Neuron (in vitro differentiated cells): ENCODE measurements at regions not wholly inside any gene's neighbourhood (a gene's known extent, or its start where the extent isn't known, plus 50 kb on each side); places are given as distances from the start of the nearest gene placed in this dataset.

ENCODE experiments used
- H2AFZ ChIP-seq: one replicate; pipeline ENCODE4 v1.6.1; 2013; ENCODE audit warnings: low read depth, mild to moderate bottlenecking, inconsistent platforms, low read length, moderate library complexity
- H3K27me3 ChIP-seq: one replicate; pipeline ENCODE4 v1.6.1; 2013; ENCODE audit warnings: low read length; ENCODE audit not compliant: insufficient read depth
- H3K36me3 ChIP-seq: one replicate; pipeline ENCODE4 v1.6.1; 2013; ENCODE audit warnings: low read length; ENCODE audit not compliant: insufficient read depth
- H3K4me1 ChIP-seq: one replicate; pipeline ENCODE4 v1.6.1; 2013; ENCODE audit warnings: low read length; ENCODE audit not compliant: insufficient read depth
- H3K4me3 ChIP-seq: 2 replicates; pipeline ENCODE4 v1.5.1; 2013; ENCODE audit warnings: mild to moderate bottlenecking, low read length, moderate library complexity
- H3K9me3 ChIP-seq: one replicate; pipeline ENCODE4 v1.6.1; 2013; ENCODE audit warnings: low read length

DNA sequence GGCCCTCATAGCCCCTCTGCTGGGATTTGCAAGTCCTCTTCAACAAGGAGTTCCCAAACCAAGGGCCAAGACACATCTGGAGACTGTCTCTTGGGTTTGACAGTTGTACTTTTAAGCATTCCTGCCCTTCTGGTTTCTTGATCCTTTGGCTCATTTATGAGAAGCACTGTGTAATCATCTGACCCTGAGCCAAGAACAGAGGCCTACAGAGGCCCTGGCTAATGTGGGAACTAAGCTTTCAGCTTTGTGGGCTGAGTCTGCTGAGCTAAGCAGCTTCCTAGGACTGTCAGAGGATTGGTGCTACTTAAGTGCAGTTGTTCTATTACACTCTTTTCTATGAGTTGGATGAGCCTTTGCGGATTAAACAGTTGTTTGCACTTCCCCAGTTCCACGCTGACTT is 178.3 kb downstream of the KBTBD8 start:
- Histone ChIP-seq H2AFZ (no peak overlapping the region), H3K4me3 (no peak overlapping the region), H3K36me3 (no peaks in the 10 kb centered on the region), H3K4me1 (no peaks in the 10 kb centered on the region), H3K9me3 (peaks cover 9% of the 10 kb centered on the region), H3K27me3 (no peaks in the 10 kb centered on the region)

GRCh38 chr3:67192466-67192865 is 194.4 kb downstream of the KBTBD8 start:
- H3K4me1 ChIP-seq = no peaks in the 10 kb centered on the region
- no peaks in the 10 kb centered on the region for H3K27me3 ChIP-seq
- H2AFZ ChIP-seq = no peak overlapping the region
- H3K9me3 ChIP-seq = no peaks in the 10 kb centered on the region
- H3K36me3 ChIP-seq = no peaks in the 10 kb centered on the region
- H3K4me3 ChIP-seq = no peak overlapping the region

- Histone ChIP-seq H2AFZ (no peak overlapping the region), H3K9me3 (no peaks in the 10 kb centered on the region), H3K4me1 (no peaks in the 10 kb centered on the region), H3K4me3 (no peak overlapping the region), H3K36me3 (no peaks in the 10 kb centered on the region), H3K27me3 (no peaks in the 10 kb centered on the region)
These were observed 198.6 kb downstream of the KBTBD8 start for GRCh38 chr3:67196677-67197076.

DNA sequence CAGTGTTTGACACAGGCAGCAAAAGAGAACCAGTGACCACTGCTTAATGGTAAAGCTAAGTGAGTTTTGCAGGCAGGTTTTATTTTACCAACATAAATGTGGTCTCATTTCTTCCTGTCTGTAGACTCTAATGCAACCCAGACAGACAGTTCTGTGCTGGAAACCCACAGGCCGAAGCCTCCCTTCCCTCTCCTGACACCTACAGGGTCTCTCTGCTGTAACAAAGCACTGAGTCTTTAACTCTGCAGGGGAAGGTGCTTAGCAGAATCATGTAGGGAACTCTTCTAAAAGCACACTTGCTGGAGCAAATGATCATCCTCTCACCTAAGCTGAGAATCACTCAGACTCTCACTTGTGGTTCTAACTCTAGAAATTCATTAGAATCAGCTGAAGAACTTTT is 200.3 kb downstream of the KBTBD8 start:
- Histone ChIP-seq H3K4me3 (no peak overlapping the region), H3K4me1 (no peaks in the 10 kb centered on the region), H3K27me3 (no peaks in the 10 kb centered on the region), H3K36me3 (no peaks in the 10 kb centered on the region), H3K9me3 (no peaks in the 10 kb centered on the region), H2AFZ (no peak overlapping the region)

- Histone ChIP-seq H3K36me3 (no peaks in the 10 kb centered on the region), H2AFZ (no peak overlapping the region), H3K27me3 (no peaks in the 10 kb centered on the region), H3K4me3 (no peak overlapping the region), H3K4me1 (no peaks in the 10 kb centered on the region), H3K9me3 (no peaks in the 10 kb centered on the region)
These were observed 202.5 kb downstream of the KBTBD8 start for GRCh38 chr3:67200618-67201017.

- no peaks in the 10 kb centered on the region for H3K27me3 ChIP-seq
- no peaks in the 10 kb centered on the region for H3K36me3 ChIP-seq
- H3K9me3 ChIP-seq = no peaks in the 10 kb centered on the region
- no peak overlapping the region for H3K4me3 ChIP-seq
- no peaks in the 10 kb centered on the region for H3K4me1 ChIP-seq
- peak overlapping the region; percentile 36 for H2AFZ ChIP-seq
These were observed 202.9 kb downstream of the KBTBD8 start for GRCh38 chr3:67201026-67201425.

DNA sequence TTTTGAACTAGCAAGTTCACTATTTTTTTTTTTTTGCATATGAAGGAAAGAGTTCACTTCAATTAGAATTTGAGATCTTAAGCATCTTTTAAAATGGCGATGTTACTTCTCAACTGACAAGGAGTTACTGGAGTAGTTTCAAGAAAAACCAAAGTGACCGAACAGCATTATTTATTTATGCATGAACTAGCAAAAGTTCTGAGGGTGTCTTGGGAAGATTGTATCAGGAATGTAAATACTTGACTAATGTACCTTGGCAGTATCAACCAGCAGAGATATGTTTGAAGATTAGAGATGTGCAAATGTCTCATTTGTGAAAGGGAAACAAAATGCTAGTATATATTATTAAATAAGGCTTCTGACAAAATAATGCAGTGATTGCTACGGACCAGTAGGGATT is 203.9 kb downstream of the KBTBD8 start:
- Histone ChIP-seq H3K9me3 (no peaks in the 10 kb centered on the region), H3K36me3 (no peaks in the 10 kb centered on the region), H2AFZ (no peak overlapping the region), H3K4me1 (no peaks in the 10 kb centered on the region), H3K27me3 (no peaks in the 10 kb centered on the region), H3K4me3 (no peak overlapping the region)

DNA sequence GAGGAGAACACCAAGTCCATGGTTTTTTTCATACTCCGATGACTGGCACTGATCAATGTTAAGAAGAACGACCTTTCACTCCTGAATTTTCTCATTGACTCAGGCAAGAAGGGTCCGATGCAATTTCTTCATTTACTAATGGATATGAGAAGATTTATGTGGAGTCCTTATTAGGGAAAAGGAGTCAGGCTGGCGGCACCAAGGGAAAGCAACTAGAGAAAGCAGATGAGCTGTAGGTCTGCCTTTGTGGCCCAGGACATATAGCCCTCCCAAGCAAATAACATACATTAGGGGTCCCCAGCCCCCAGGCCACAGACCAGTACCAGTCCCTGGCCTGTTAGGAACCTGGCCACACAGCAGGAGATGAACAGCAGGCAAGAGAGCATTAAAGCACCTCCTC is 206.8 kb downstream of the KBTBD8 start:
- no peak overlapping the region for H3K4me3 ChIP-seq
- H3K4me1 ChIP-seq = no peaks in the 10 kb centered on the region
- no peaks in the 10 kb centered on the region for H3K36me3 ChIP-seq
- H3K9me3 ChIP-seq = no peaks in the 10 kb centered on the region
- H2AFZ ChIP-seq = no peak overlapping the region
- H3K27me3 ChIP-seq = no peaks in the 10 kb centered on the region

- Histone ChIP-seq H3K9me3 (no peaks in the 10 kb centered on the region), H3K4me1 (no peaks in the 10 kb centered on the region), H3K4me3 (no peak overlapping the region), H2AFZ (no peak overlapping the region), H3K27me3 (no peaks in the 10 kb centered on the region), H3K36me3 (no peaks in the 10 kb centered on the region)
These were observed 217.6 kb downstream of the KBTBD8 start for GRCh38 chr3:67215690-67216089.

- no peaks in the 10 kb centered on the region for H3K36me3 ChIP-seq
- H2AFZ ChIP-seq = no peak overlapping the region
- no peak overlapping the region for H3K4me3 ChIP-seq
- H3K9me3 ChIP-seq = no peaks in the 10 kb centered on the region
- no peaks in the 10 kb centered on the region for H3K4me1 ChIP-seq
- no peaks in the 10 kb centered on the region for H3K27me3 ChIP-seq
These were observed 228.9 kb downstream of the KBTBD8 start for GRCh38 chr3:67227030-67227429.

- H2AFZ ChIP-seq = no peak overlapping the region
- H3K4me1 ChIP-seq = no peaks in the 10 kb centered on the region
- H3K4me3 ChIP-seq = no peak overlapping the region
- no peaks in the 10 kb centered on the region for H3K9me3 ChIP-seq
- H3K36me3 ChIP-seq = no peaks in the 10 kb centered on the region
- H3K27me3 ChIP-seq = no peaks in the 10 kb centered on the region
These were observed 230.0 kb downstream of the KBTBD8 start for GRCh38 chr3:67228136-67228535.

DNA sequence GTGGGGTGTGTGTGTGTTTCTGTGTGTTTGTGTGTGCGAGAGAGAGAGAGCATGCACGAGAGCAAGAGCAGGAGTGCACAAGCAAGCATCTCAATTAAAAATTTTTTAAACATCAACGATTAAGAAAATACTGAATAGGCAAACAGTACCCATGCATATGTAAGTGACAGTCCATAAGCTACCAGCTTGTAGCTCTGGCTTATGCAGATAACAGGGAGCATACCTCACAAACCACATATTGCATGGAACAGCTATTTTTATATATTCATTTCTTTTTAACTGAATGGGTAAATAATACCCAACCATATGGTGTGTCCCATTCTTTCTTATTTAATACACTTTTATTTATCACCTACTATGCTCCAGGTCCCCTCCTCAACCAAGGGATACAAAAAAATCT is 234.5 kb downstream of the KBTBD8 start:
- Histone ChIP-seq H3K36me3 (no peaks in the 10 kb centered on the region), H2AFZ (no peak overlapping the region), H3K27me3 (no peaks in the 10 kb centered on the region), H3K4me3 (no peak overlapping the region), H3K9me3 (no peaks in the 10 kb centered on the region), H3K4me1 (no peaks in the 10 kb centered on the region)

- H3K36me3 ChIP-seq = no peaks in the 10 kb centered on the region
- H3K9me3 ChIP-seq = no peaks in the 10 kb centered on the region
- peaks cover 3% of the 10 kb centered on the region for H3K27me3 ChIP-seq
- no peak overlapping the region for H3K4me3 ChIP-seq
- H2AFZ ChIP-seq = no peak overlapping the region
- no peaks in the 10 kb centered on the region for H3K4me1 ChIP-seq
These were observed 241.2 kb downstream of the KBTBD8 start for GRCh38 chr3:67239353-67239752.

GRCh38 chr3:67241084-67241483 is 243.0 kb downstream of the KBTBD8 start:
- Histone ChIP-seq H3K36me3 (no peaks in the 10 kb centered on the region), H3K9me3 (no peaks in the 10 kb centered on the region), H3K4me1 (no peaks in the 10 kb centered on the region), H3K4me3 (no peak overlapping the region), H3K27me3 (peaks cover 3% of the 10 kb centered on the region), H2AFZ (no peak overlapping the region)
